ENCODE measurements at regions not wholly inside any gene's neighbourhood (a gene's known extent, or its start where the extent isn't known, plus 50 kb on each side); places are given as distances from the start of the nearest gene placed in this dataset.

- peak overlapping the region; percentile 68 for H3K4me2 ChIP-seq
- no peaks in the 10 kb centered on the region for H3K9me2 ChIP-seq
- no peaks in the 10 kb centered on the region for H3K27me3 ChIP-seq (ENCODE audit: insufficient read depth)
- H3K4me1 ChIP-seq (ENCODE audit: control insufficient read depth in 1 of 2, insufficient read depth in 2 of 2, low read depth in 1 of 2, low read length in 1 of 2): peaks cover 0 to 11% of the 10 kb centered on the region in 2 experiments; a peak in 1 of 4 replicates
- TF ChIP-seq MAX (IDR thresholded peaks at IDR 0.05; ENCODE audit: low read depth) (0 out of 2 replicates have a peak, but pooled peaks have one; percentile 50), TCF12 (IDR thresholded peaks at IDR 0.05) (peak; percentile 69), RFX5 (IDR thresholded peaks at IDR 0.05; ENCODE audit: low read length) (no peak), SIN3A (IDR thresholded peaks at IDR 0.05; ENCODE audit: borderline replicate concordance, low read depth, low read length) (peak; percentile 54; the same call in 1 of the 2 replicates), FOSL2 (IDR thresholded peaks at IDR 0.05; ENCODE audit: borderline replicate concordance, low read depth) (peak; percentile 46; the same call in 1 of the 2 replicates), SMC3 (IDR thresholded peaks at IDR 0.05; ENCODE audit: low read depth, low read length) (no peak), PBX3 (IDR thresholded peaks at IDR 0.05) (peak; percentile 53), RXRA (IDR thresholded peaks at IDR 0.05; ENCODE audit: borderline replicate concordance, low read depth) (peak; percentile 69; the same call in 1 of the 2 replicates), JUND (IDR thresholded peaks at IDR 0.05) (peak; percentile 37; the same call in 1 of the 2 replicates), RAD21 (IDR thresholded peaks at IDR 0.05; ENCODE audit: low read length) (no peak), NFIC (IDR thresholded peaks at IDR 0.05; ENCODE audit: borderline replicate concordance) (peak; percentile 66), EP300 (IDR thresholded peaks at IDR 0.05; ENCODE audit: borderline replicate concordance in 1 of 2, low read depth in 1 of 2, low read length in 1 of 2) (peak in 1 of 2 experiments; percentile 54; a peak in 2 of 4 replicates)
- no peaks in the 10 kb centered on the region for H3K36me3 ChIP-seq (replicated peaks in 1 of 2; ENCODE audit: control insufficient read depth in 1 of 2, insufficient read depth in 2 of 2, low read length in 1 of 2)
- peak overlapping the region; percentile 10 to 40; a peak in 3 of 4 replicates for H3K4me3 ChIP-seq (ENCODE audit: low read depth in 2 of 2, low read length in 1 of 2)
- ChIA-PET POLR2A (no interaction called here), CTCF (no interaction called here)
- H3F3A ChIP-seq (replicated peaks; ENCODE audit: insufficient read depth): peaks cover 13% of the 10 kb centered on the region
- no peaks in the 10 kb centered on the region for H4K20me1 ChIP-seq (ENCODE audit: insufficient read depth)
- 0 out of 2 replicates have a peak, but pooled peaks cover 5% of the 10 kb centered on the region for H3K9me3 ChIP-seq
- peak overlapping the region; percentile 52; the same call in 1 of the 2 replicates for H2AFZ ChIP-seq (ENCODE audit: low read depth)
- peak overlapping the region; percentile 59 for H3K9ac ChIP-seq
- 4% methylated on average over 8 of the region's 8 CpGs for whole genome bisulfite sequencing (ENCODE audit: low lambda C conversion rate)
- H3K27ac ChIP-seq (ENCODE audit: low read depth in 2 of 2, low read length in 1 of 2): peak overlapping the region in 1 of 2 experiments; percentile 97; a peak in 2 of 4 replicates
- no peaks in the 10 kb centered on the region for H3K79me2 ChIP-seq (ENCODE audit: insufficient read depth)
- no peak for DNase-seq
These were observed 112.5 kb upstream of the PRNP start for GRCh38 chr20:4573564-4574355.

- 24% methylated on average over 8 of the region's 8 CpGs for WGBS (ENCODE audit: low lambda C conversion rate)
- Histone ChIP-seq H3K9me3 (no peaks in the 10 kb centered on the region), H3F3A (replicated peaks; ENCODE audit: insufficient read depth) (peaks cover 13% of the 10 kb centered on the region), H3K4me3 (ENCODE audit: low read depth in 2 of 2, low read length in 1 of 2) (no peak overlapping the region), H3K4me2 (no peak overlapping the region), H3K27ac (ENCODE audit: low read depth in 2 of 2, low read length in 1 of 2) (peak overlapping the region in 1 of 2 experiments; percentile 97; a peak in 2 of 4 replicates), H2AFZ (ENCODE audit: low read depth) (no peak overlapping the region), H3K4me1 (ENCODE audit: control insufficient read depth in 1 of 2, insufficient read depth in 2 of 2, low read depth in 1 of 2, low read length in 1 of 2) (peaks cover 0 to 11% of the 10 kb centered on the region in 2 experiments; a peak in 1 of 4 replicates), H3K27me3 (ENCODE audit: insufficient read depth) (no peaks in the 10 kb centered on the region), H4K20me1 (ENCODE audit: insufficient read depth) (no peaks in the 10 kb centered on the region), H3K9me2 (no peaks in the 10 kb centered on the region), H3K36me3 (replicated peaks in 1 of 2; ENCODE audit: control insufficient read depth in 1 of 2, insufficient read depth in 2 of 2, low read length in 1 of 2) (no peaks in the 10 kb centered on the region), H3K79me2 (ENCODE audit: insufficient read depth) (no peaks in the 10 kb centered on the region), H3K9ac (no peak overlapping the region)
- CTCF ChIA-PET: no interaction called here
- POLR2A ChIA-PET: no interaction called here
- TF ChIP-seq PBX3 (IDR thresholded peaks at IDR 0.05) (peak; percentile 13; the same call in 1 of the 2 replicates), MEF2A (IDR thresholded peaks at IDR 0.05; ENCODE audit: borderline replicate concordance, low read depth) (no peak), CHD2 (IDR thresholded peaks at IDR 0.05; ENCODE audit: low read length, partially characterized antibody) (no peak)
- no peak for DNase-seq
These were observed 114.3 kb upstream of the PRNP start for GRCh38 chr20:4571759-4572531.

All from SK-N-SH (cell line).